Upper lobe of left lung (tissue), 4 donors: ENCODE measurements at regions not wholly inside any gene's neighbourhood (a gene's known extent, or its start where the extent isn't known, plus 50 kb on each side); places are given as distances from the start of the nearest gene placed in this dataset.

Experiments
- EP300 ChIP-seq, 4 donors: sonication (generic); formaldehyde crosslinking; IDR thresholded peaks; one replicate each; pipeline ENCODE4 v1.5.1; 2017; ENCODE audit warnings: antibody characterized with exemption in 4 of 4, control low read depth in 2 of 4
- POLR2A ChIP-seq, 4 donors: fragments of 450-650 bp; IDR thresholded peaks; one replicate each; pipeline ENCODE4 v1.5.1; 2016 to 2017; ENCODE audit warnings: antibody characterized with exemption in 4 of 4, mild to moderate bottlenecking in 2 of 4
- POLR2AphosphoS5 ChIP-seq, 2 donors: sonication (generic); formaldehyde crosslinking; IDR thresholded peaks; one replicate each; pipeline ENCODE4 v1.5.1; 2017; ENCODE audit warnings: antibody characterized with exemption in 2 of 2
- TF ChIP-seq, protein P1 (sequence below), 6 experiments: fragments of 450-650 bp in 4 of 6; fragments of 200-600 bp in 2 of 6; sonication (generic) in 2 of 6; IDR thresholded peaks; one replicate each; pipeline ENCODE4 v1.5.1; 2016 to 2019; ENCODE audit warnings: antibody characterized with exemption in 6 of 6

DNA sequence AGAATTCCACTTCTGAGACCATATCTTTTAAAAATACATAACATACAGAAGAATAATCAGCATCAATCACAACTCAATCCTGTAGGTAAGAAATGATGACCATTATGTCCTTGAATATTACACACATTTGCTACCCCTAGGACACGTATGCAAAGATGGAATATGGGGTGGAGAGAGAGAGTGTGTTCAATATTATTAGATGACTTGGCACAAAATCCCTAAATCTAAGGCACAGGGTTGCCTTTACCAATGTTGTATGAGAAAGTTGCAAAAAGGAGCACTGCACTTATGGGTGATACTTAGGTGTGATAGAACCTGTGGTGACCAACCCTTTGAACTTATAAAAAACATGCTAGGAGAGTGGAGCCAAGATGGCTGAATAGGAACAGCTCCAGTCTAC lies 326.2 kb upstream of the FSHR start:
- TF ChIP-seq, protein P1, sequence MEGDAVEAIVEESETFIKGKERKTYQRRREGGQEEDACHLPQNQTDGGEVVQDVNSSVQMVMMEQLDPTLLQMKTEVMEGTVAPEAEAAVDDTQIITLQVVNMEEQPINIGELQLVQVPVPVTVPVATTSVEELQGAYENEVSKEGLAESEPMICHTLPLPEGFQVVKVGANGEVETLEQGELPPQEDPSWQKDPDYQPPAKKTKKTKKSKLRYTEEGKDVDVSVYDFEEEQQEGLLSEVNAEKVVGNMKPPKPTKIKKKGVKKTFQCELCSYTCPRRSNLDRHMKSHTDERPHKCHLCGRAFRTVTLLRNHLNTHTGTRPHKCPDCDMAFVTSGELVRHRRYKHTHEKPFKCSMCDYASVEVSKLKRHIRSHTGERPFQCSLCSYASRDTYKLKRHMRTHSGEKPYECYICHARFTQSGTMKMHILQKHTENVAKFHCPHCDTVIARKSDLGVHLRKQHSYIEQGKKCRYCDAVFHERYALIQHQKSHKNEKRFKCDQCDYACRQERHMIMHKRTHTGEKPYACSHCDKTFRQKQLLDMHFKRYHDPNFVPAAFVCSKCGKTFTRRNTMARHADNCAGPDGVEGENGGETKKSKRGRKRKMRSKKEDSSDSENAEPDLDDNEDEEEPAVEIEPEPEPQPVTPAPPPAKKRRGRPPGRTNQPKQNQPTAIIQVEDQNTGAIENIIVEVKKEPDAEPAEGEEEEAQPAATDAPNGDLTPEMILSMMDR (IDR thresholded peaks at IDR 0.05): no peak
- TF ChIP-seq POLR2A (IDR thresholded peaks at IDR 0.05) (no peak), EP300 (IDR thresholded peaks at IDR 0.05) (no peak), POLR2AphosphoS5 (IDR thresholded peaks at IDR 0.05) (no peak)
